SK-N-MC (cell line): ENCODE measurements at regions not wholly inside any gene's neighbourhood (a gene's known extent, or its start where the extent isn't known, plus 50 kb on each side); places are given as distances from the start of the nearest gene placed in this dataset.

ENCODE experiments used
- EZH2 ChIP-seq: fragments of 200-600 bp; sonication (generic); IDR thresholded peaks from one replicate; pipeline ENCODE4 v1.6.1; 2017; ENCODE audit warnings: antibody characterized with exemption
- POLR2AphosphoS5 ChIP-seq: IDR thresholded peaks from 2 replicates; pipeline ENCODE4 v1.6.1; 2012; ENCODE audit warnings: mild to moderate bottlenecking, low read depth, low read length, borderline replicate concordance

GRCh38 chr13:97798836-97799235 is 154.6 kb upstream of the IPO5 start:
- TF ChIP-seq POLR2AphosphoS5 (no peak), EZH2 (no peak)
